ENCODE measurements at regions not wholly inside any gene's neighbourhood (a gene's known extent, or its start where the extent isn't known, plus 50 kb on each side); places are given as distances from the start of the nearest gene placed in this dataset.

- DNase-seq (ENCODE audit: low spot score): no peak
Observed at GRCh38 chr3:30553641-30554316, 52.6 kb upstream of the TGFBR2 start.

GRCh38 chr3:30554317-30554690, 52.1 kb upstream of the TGFBR2 start:
- no peak for DNase-seq (ENCODE audit: low spot score)

- no peak for DNase-seq (ENCODE audit: low spot score)
Observed at GRCh38 chr3:30555968-30556367, 50.4 kb upstream of the TGFBR2 start.
